CD14-positive monocyte (primary cell): ENCODE measurements at regions not wholly inside any gene's neighbourhood (a gene's known extent, or its start where the extent isn't known, plus 50 kb on each side); places are given as distances from the start of the nearest gene placed in this dataset.

Source experiments
- DNase-seq, 3 donors: peaks; one replicate each; pipeline ENCODE4 v3.0.0-alpha.2; 2011 to 2022
- H2AFZ ChIP-seq: 2 replicates; pipeline ENCODE4 v1.6.0; 2012; ENCODE audit warnings: mild to moderate bottlenecking, low read depth, low read length, inconsistent platforms; ENCODE audit not compliant: insufficient read depth, poor library complexity, severe bottlenecking
- H3K27ac ChIP-seq, 2 donors: 1 replicate in 1 of 2; 2 replicates in 1 of 2; pipeline ENCODE4 v1.5.1; 2012 to 2013; ENCODE audit warnings: low read length in 2 of 2, control low read depth in 1 of 2, inconsistent platforms in 1 of 2, low read depth in 1 of 2, mild to moderate bottlenecking in 1 of 2
- H3K27me3 ChIP-seq, 2 donors: one replicate each; pipeline versions ENCODE4 v1.6.0 to v1.6.1; 2011 to 2013; ENCODE audit warnings: low read length in 2 of 2; ENCODE audit not compliant: control insufficient read depth in 2 of 2, insufficient read depth in 2 of 2
- H3K36me3 ChIP-seq, 2 donors: replicated peaks in 1 of 2; 1 replicate in 1 of 2; 2 replicates in 1 of 2; pipeline versions ENCODE4 v1.5.1 to v1.6.1; 2012 to 2013; ENCODE audit warnings: low read length in 2 of 2, control low read depth in 1 of 2, inconsistent platforms in 1 of 2, mild to moderate bottlenecking in 1 of 2; ENCODE audit not compliant: insufficient read depth in 2 of 2, control insufficient read depth in 1 of 2
- H3K4me1 ChIP-seq, 2 donors: 1 replicate in 1 of 2; 2 replicates in 1 of 2; pipeline versions ENCODE4 v1.5.1 to v1.6.1; 2012 to 2013; ENCODE audit warnings: low read length in 2 of 2, control low read depth in 1 of 2, inconsistent platforms in 1 of 2, mild to moderate bottlenecking in 1 of 2, moderate library complexity in 1 of 2; ENCODE audit not compliant: insufficient read depth in 2 of 2, control insufficient read depth in 1 of 2
- H3K4me2 ChIP-seq: replicated peaks from 2 replicates; pipeline ENCODE3; 2012; ENCODE audit warnings: low read length, moderate library complexity, mild to moderate bottlenecking; ENCODE audit not compliant: poor library complexity, severe bottlenecking; ENCODE audit errors: extremely low read depth
- H3K4me3 ChIP-seq, 3 experiments: fragments of 200-600 bp in 1 of 3; sonication (generic) in 1 of 3; replicated peaks in 1 of 3; 1 replicate in 2 of 3; 2 replicates in 1 of 3; pipeline ENCODE4 v1.5.1; 2011 to 2013; ENCODE audit warnings: low read length in 3 of 3, mild to moderate bottlenecking in 3 of 3, control low read depth in 2 of 3, low read depth in 2 of 3, inconsistent platforms in 1 of 3, moderate library complexity in 1 of 3
- H3K79me2 ChIP-seq: 2 replicates; pipeline ENCODE4 v1.6.0; 2012; ENCODE audit warnings: mild to moderate bottlenecking, control low read depth, inconsistent platforms, low read length, moderate library complexity; ENCODE audit not compliant: insufficient read depth
- H3K9ac ChIP-seq: 2 replicates; pipeline ENCODE4 v1.6.0; 2017; ENCODE audit warnings: low read length, mild to moderate bottlenecking; ENCODE audit not compliant: insufficient read depth, poor library complexity, severe bottlenecking
- H3K9me3 ChIP-seq, 2 donors: replicated peaks in 1 of 2; 1 replicate in 1 of 2; 2 replicates in 1 of 2; pipeline versions ENCODE4 v1.5.1 to v1.6.1; 2012 to 2013; ENCODE audit warnings: low read length in 2 of 2, control low read depth in 1 of 2; ENCODE audit not compliant: control insufficient read depth in 1 of 2, insufficient read depth in 1 of 2
- H4K20me1 ChIP-seq: 2 replicates; pipeline ENCODE4 v1.6.0; 2012; ENCODE audit warnings: mild to moderate bottlenecking, low read length, control low read depth, moderate library complexity; ENCODE audit not compliant: insufficient read depth
- H3K27ac Mint-ChIP-seq, 7 donors: one replicate each; pipeline ENCODE4 v1.8.0; 2020; ENCODE audit warnings: mild to moderate bottlenecking in 7 of 7, mixed read lengths in 7 of 7, moderate library complexity in 6 of 7, inconsistent platforms in 2 of 7
- H3K27me3 Mint-ChIP-seq, 3 donors: one replicate each; pipeline ENCODE4 v1.8.0; 2021 to 2022; ENCODE audit warnings: low read depth in 3 of 3, mild to moderate bottlenecking in 3 of 3, mixed read lengths in 3 of 3, moderate library complexity in 3 of 3, inconsistent platforms in 1 of 3
- H3K36me3 Mint-ChIP-seq, 2 donors: one replicate each; pipeline ENCODE4 v1.8.0; 2020; ENCODE audit warnings: mixed read lengths in 2 of 2, inconsistent platforms in 1 of 2, mild to moderate bottlenecking in 1 of 2
- H3K4me1 Mint-ChIP-seq: one replicate; pipeline ENCODE4 v1.8.0; 2020; ENCODE audit warnings: mild to moderate bottlenecking, mixed read lengths
- H3K4me3 Mint-ChIP-seq, 2 donors: one replicate each; pipeline ENCODE4 v1.8.0; 2020; ENCODE audit warnings: mild to moderate bottlenecking in 2 of 2, mixed read lengths in 2 of 2, moderate library complexity in 1 of 2
- H3K9me3 Mint-ChIP-seq, 7 donors: one replicate each; pipeline ENCODE4 v1.8.0; 2020 to 2022; ENCODE audit warnings: mixed read lengths in 7 of 7, mild to moderate bottlenecking in 6 of 7, moderate library complexity in 6 of 7, inconsistent platforms in 2 of 7
- CTCF ChIP-seq: fragments of 200-600 bp; IDR thresholded peaks from one replicate; pipeline ENCODE4 v1.8.0; 2022; ENCODE audit warnings: antibody characterized with exemption, mild to moderate bottlenecking
- WGBS: methylation state at CpG from one replicate; pipeline ENCODE4 v1.1.5; 2013; ENCODE audit warnings: missing lambda C conversion rate; ENCODE audit not compliant: insufficient coverage; 5-methylcytosine and 5-hydroxymethylcytosine counted together
- intact Hi-C, 2 donors: fragments of 100-400 bp; cut with micrococcal nuclease; formaldehyde crosslinking; loops; one replicate each; pipeline versions ENCODE4 v1.15.0 to v1.15.1; 2023

GRCh38 chr10:105981679-105982078, 1182.8 kb downstream of the SORCS1 start:
- Mint-ChIP-seq H3K27ac (no peak overlapping the region), H3K36me3 (no peaks in the 10 kb centered on the region), H3K27me3 (peaks cover 0 to 1% (median 0%) of the 10 kb centered on the region in 3 donors), H3K4me1 (no peaks in the 10 kb centered on the region), H3K4me3 (no peak overlapping the region), H3K9me3 (peaks cover 0 to 5% (median 0%) of the 10 kb centered on the region in 7 donors)
- intact Hi-C loops = no loop called here
- Histone ChIP-seq H3K27ac (no peak overlapping the region), H4K20me1 (no peaks in the 10 kb centered on the region), H3K4me3 (no peak overlapping the region), H3K9me3 (no peaks in the 10 kb centered on the region), H3K4me1 (no peaks in the 10 kb centered on the region), H3K79me2 (no peaks in the 10 kb centered on the region), H3K27me3 (no peaks in the 10 kb centered on the region), H2AFZ (no peak overlapping the region), H3K4me2 (no peak overlapping the region), H3K9ac (no peak overlapping the region), H3K36me3 (no peaks in the 10 kb centered on the region)
- WGBS = 74% methylated on average over 2 of the region's 2 CpGs
- DNase-seq = no peak
- no peak for TF ChIP-seq CTCF

- no peak overlapping the region for H3K4me3 Mint-ChIP-seq
- H3K27me3 Mint-ChIP-seq = no peaks in the 10 kb centered on the region
- no peak overlapping the region for H3K4me2 ChIP-seq
- no peaks in the 10 kb centered on the region for H3K4me1 ChIP-seq
- H3K36me3 Mint-ChIP-seq = no peaks in the 10 kb centered on the region
- H3K4me3 ChIP-seq = no peak overlapping the region
- peaks cover 0 to 5% (median 0%) of the 10 kb centered on the region in 7 donors for H3K9me3 Mint-ChIP-seq
- no peaks in the 10 kb centered on the region for H4K20me1 ChIP-seq
- H3K9me3 ChIP-seq = no peaks in the 10 kb centered on the region
- H2AFZ ChIP-seq = no peak overlapping the region
- H3K4me1 Mint-ChIP-seq = no peaks in the 10 kb centered on the region
- no peaks in the 10 kb centered on the region for H3K36me3 ChIP-seq
- H3K27ac Mint-ChIP-seq = no peak overlapping the region
- TF ChIP-seq CTCF = no peak
- intact Hi-C loops = no loop called here
- no peak for DNase-seq
- no peaks in the 10 kb centered on the region for H3K79me2 ChIP-seq
- no peak overlapping the region for H3K27ac ChIP-seq
- no peak overlapping the region for H3K9ac ChIP-seq
- 72% methylated on average over 2 of the region's 7 CpGs for WGBS
- no peaks in the 10 kb centered on the region for H3K27me3 ChIP-seq
These were observed 1189.6 kb downstream of the SORCS1 start for GRCh38 chr10:105974803-105975456.
